ENCODE measurements at regions not wholly inside any gene's neighbourhood (a gene's known extent, or its start where the extent isn't known, plus 50 kb on each side); places are given as distances from the start of the nearest gene placed in this dataset.

GRCh38 chr11:91023731-91024130 lies 800.9 kb upstream of the CHORDC1 start:
- Histone ChIP-seq H3K27ac (ENCODE audit: insufficient read depth, low read length) (no peak overlapping the region), H3K23ac (ENCODE audit: low read depth, low read length) (no peak overlapping the region), H2AFZ (replicated peaks; ENCODE audit: low read length, poor library complexity) (no peak overlapping the region), H3K9me3 (ENCODE audit: control insufficient read depth, insufficient read depth, low read length) (no peaks in the 10 kb centered on the region; the same call in 1 of the 2 replicates), H3K9ac (ENCODE audit: low read depth, low read length) (no peak overlapping the region), H2AK9ac (replicated peaks; ENCODE audit: low read depth, low read length, poor library complexity) (no peak overlapping the region), H3K27me3 (ENCODE audit: control insufficient read depth, insufficient read depth, low read length) (no peaks in the 10 kb centered on the region), H3K9me1 (ENCODE audit: insufficient read depth, low read length) (no peaks in the 10 kb centered on the region), H3K14ac (replicated peaks; ENCODE audit: low read depth, low read length) (no peak overlapping the region), H4K8ac (ENCODE audit: low read depth in 2 of 2, low read length in 2 of 2) (no peak overlapping the region), H3K36me3 (ENCODE audit: control insufficient read depth, insufficient read depth, low read length) (no peaks in the 10 kb centered on the region), H2BK15ac (ENCODE audit: low read depth, low read length) (no peak overlapping the region), H3K4me2 (ENCODE audit: low read depth, low read length) (no peak overlapping the region), H4K91ac (ENCODE audit: insufficient read depth, low read depth, low read length) (no peak overlapping the region), H3K56ac (ENCODE audit: extremely low read depth, insufficient read depth, low read length) (no peak overlapping the region), H3K4me3 (ENCODE audit: insufficient read depth, low read depth, low read length) (no peak overlapping the region), H4K20me1 (ENCODE audit: insufficient read depth, low read length) (no peaks in the 10 kb centered on the region), H2BK120ac (ENCODE audit: low read depth, low read length) (no peak overlapping the region), H2BK5ac (ENCODE audit: low read depth, low read length, poor library complexity, severe bottlenecking) (no peak overlapping the region), H2AK5ac (ENCODE audit: low read depth, low read length) (no peak overlapping the region), H3K18ac (ENCODE audit: low read depth, low read length) (no peak overlapping the region), H3K4ac (ENCODE audit: low read depth, low read length) (no peak overlapping the region), H3K79me1 (ENCODE audit: low read depth in 1 of 2, low read length in 2 of 2) (no peaks in the 10 kb centered on the region), H4K5ac (ENCODE audit: low read depth, low read length) (no peak overlapping the region), H3K4me1 (ENCODE audit: control insufficient read depth, insufficient read depth, low read length) (no peaks in the 10 kb centered on the region), H2BK20ac (ENCODE audit: low read depth, low read length) (no peak overlapping the region)
- DNase-seq, result no peak
- intact Hi-C loops (cut with micrococcal nuclease), result no loop called here
- no peak for TF ChIP-seq MXI1 (IDR thresholded peaks at IDR 0.05; ENCODE audit: borderline replicate concordance, low read depth, low read length)
- no peak for TF ChIP-seq SMC3 (IDR thresholded peaks at IDR 0.05; ENCODE audit: low read depth, low read length)
- no peak for TF ChIP-seq CTCF (conservative IDR thresholded peaks at IDR 0.05; ENCODE audit: low read depth, low read length)
- no peak for TF ChIP-seq CEBPB (IDR thresholded peaks at IDR 0.05; ENCODE audit: low read depth, low read length)
- TF ChIP-seq CHD1 (IDR thresholded peaks at IDR 0.05; ENCODE audit: low read depth, low read length), result no peak
- no peak for TF ChIP-seq NFE2L2 (IDR thresholded peaks at IDR 0.05; ENCODE audit: low read depth, low read length)
- no peak for TF ChIP-seq RAD21 (IDR thresholded peaks at IDR 0.05; ENCODE audit: low read length)
- TF ChIP-seq FOS (IDR thresholded peaks at IDR 0.05; ENCODE audit: low read depth, low read length), result no peak
- TF ChIP-seq MAFK (IDR thresholded peaks at IDR 0.05; ENCODE audit: low read depth, low read length), result no peak
- TF ChIP-seq MAZ (IDR thresholded peaks at IDR 0.05; ENCODE audit: borderline replicate concordance, low read depth, low read length), result no peak
- TF ChIP-seq ELK1 (IDR thresholded peaks at IDR 0.05; ENCODE audit: borderline replicate concordance, low read depth, low read length), result no peak
- no peak for TF ChIP-seq RFX5 (IDR thresholded peaks at IDR 0.05; ENCODE audit: low read depth, low read length)
- TF ChIP-seq RCOR1 (IDR thresholded peaks at IDR 0.05; ENCODE audit: insufficient replicate concordance, low read length), result no peak
- TF ChIP-seq POLR2A (IDR thresholded peaks at IDR 0.05; ENCODE audit: low read depth, low read length), result no peak
- no peak for TF ChIP-seq BHLHE40 (IDR thresholded peaks at IDR 0.05; ENCODE audit: low read depth, low read length)
- TF ChIP-seq USF2 (IDR thresholded peaks at IDR 0.05; ENCODE audit: low read depth, low read length), result no peak
- ChIA-PET CTCF (no interaction called here), POLR2A (ENCODE audit: unreplicated experiment) (no interaction called here)
- BruUV-seq (replicated peaks), result no TSS peak
- no peak for ATAC-seq (ENCODE audit: low read depth)
- dilution Hi-C loops (cut with HindIII; ENCODE audit: low sequenced_read_pairs, unreplicated experiment), result no loop called here
- no CpG with 5 or more reads among the region's 2 CpGs for WGBS, 2 experiments (ENCODE audit: extremely low coverage in 2 of 2, insufficient read length in 1 of 2)
- in situ Hi-C loops (cut with MboI; ENCODE audit: low sequenced_read_pairs), result no loop called here

Data from IMR-90 (cell line).